ENCODE measurements at regions not wholly inside any gene's neighbourhood (a gene's known extent, or its start where the extent isn't known, plus 50 kb on each side); places are given as distances from the start of the nearest gene placed in this dataset.

DNA sequence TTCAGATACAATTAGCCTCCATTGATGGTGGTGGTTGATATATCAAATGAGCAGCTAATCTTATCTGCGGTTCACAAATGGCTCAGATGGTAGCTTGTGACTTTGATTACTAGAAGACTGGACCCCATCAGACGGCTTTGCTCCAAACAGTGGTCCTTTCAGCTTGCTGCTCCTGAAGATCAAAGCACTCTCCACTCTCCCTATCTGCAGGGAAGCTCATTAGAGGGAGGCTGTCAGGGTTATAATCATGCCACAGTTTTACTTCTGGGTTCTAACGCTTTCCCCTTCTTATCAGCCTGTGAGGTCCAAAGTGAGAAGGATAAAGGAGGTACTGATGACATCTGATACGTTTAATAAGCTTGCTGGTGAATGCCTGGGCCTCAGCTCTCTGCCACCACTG is 247.1 kb upstream of the NT5C1B start:
- TF ChIP-seq, protein P1, sequence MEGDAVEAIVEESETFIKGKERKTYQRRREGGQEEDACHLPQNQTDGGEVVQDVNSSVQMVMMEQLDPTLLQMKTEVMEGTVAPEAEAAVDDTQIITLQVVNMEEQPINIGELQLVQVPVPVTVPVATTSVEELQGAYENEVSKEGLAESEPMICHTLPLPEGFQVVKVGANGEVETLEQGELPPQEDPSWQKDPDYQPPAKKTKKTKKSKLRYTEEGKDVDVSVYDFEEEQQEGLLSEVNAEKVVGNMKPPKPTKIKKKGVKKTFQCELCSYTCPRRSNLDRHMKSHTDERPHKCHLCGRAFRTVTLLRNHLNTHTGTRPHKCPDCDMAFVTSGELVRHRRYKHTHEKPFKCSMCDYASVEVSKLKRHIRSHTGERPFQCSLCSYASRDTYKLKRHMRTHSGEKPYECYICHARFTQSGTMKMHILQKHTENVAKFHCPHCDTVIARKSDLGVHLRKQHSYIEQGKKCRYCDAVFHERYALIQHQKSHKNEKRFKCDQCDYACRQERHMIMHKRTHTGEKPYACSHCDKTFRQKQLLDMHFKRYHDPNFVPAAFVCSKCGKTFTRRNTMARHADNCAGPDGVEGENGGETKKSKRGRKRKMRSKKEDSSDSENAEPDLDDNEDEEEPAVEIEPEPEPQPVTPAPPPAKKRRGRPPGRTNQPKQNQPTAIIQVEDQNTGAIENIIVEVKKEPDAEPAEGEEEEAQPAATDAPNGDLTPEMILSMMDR (conservative IDR thresholded peaks at IDR 0.05; ENCODE audit: low read length) = no peak
- no peak for TF ChIP-seq EZH2phosphoT487 (IDR thresholded peaks at IDR 0.05; ENCODE audit: borderline replicate concordance)

Data from Loucy (cell line).